Suprapubic skin (tissue), 4 donors: ENCODE measurements at regions not wholly inside any gene's neighbourhood (a gene's known extent, or its start where the extent isn't known, plus 50 kb on each side); places are given as distances from the start of the nearest gene placed in this dataset.

Source experiments
- EP300 ChIP-seq: sonication (generic); formaldehyde crosslinking; IDR thresholded peaks from one replicate; pipeline ENCODE4 v1.6.1; 2017; ENCODE audit warnings: antibody characterized with exemption
- POLR2A ChIP-seq, 2 donors: fragments of 450-650 bp; IDR thresholded peaks; one replicate each; pipeline ENCODE4 v1.6.1; 2017; ENCODE audit warnings: antibody characterized with exemption in 2 of 2, mild to moderate bottlenecking in 2 of 2, moderate library complexity in 2 of 2
- POLR2AphosphoS5 ChIP-seq, 3 donors: sonication (generic); formaldehyde crosslinking; IDR thresholded peaks; one replicate each; pipeline ENCODE4 v1.6.1; 2017; ENCODE audit warnings: antibody characterized with exemption in 3 of 3
- TF ChIP-seq, protein P1 (sequence below), 2 donors: fragments of 200-600 bp in 1 of 2; fragments of 450-650 bp in 1 of 2; sonication (generic) in 1 of 2; IDR thresholded peaks; one replicate each; pipeline ENCODE4 v1.5.1; 2016 to 2019; ENCODE audit warnings: antibody characterized with exemption in 2 of 2, mild to moderate bottlenecking in 1 of 2, moderate library complexity in 1 of 2

DNA sequence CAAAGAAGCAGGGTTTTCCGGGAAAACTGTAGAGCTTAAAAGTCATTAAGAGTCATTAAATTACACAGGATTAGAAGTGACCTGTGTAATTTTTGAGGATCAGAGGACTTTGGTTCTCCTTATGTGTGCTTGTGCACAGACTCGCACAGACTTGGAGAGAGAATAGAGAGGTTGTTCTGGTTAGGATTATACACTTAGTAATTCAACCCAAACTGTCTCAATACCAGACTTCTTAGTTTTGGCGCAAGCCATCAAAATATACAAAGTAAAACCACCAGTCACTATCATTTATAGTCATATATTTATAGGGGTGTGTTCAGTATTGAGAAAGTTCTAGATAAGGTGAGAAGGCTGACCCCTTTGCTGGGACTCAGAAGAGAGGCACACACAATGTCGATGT is 112.3 kb downstream of the HLX start:
- TF ChIP-seq POLR2A (IDR thresholded peaks at IDR 0.05) (no peak), POLR2AphosphoS5 (IDR thresholded peaks at IDR 0.05) (no peak), EP300 (no peak)
- TF ChIP-seq, protein P1, sequence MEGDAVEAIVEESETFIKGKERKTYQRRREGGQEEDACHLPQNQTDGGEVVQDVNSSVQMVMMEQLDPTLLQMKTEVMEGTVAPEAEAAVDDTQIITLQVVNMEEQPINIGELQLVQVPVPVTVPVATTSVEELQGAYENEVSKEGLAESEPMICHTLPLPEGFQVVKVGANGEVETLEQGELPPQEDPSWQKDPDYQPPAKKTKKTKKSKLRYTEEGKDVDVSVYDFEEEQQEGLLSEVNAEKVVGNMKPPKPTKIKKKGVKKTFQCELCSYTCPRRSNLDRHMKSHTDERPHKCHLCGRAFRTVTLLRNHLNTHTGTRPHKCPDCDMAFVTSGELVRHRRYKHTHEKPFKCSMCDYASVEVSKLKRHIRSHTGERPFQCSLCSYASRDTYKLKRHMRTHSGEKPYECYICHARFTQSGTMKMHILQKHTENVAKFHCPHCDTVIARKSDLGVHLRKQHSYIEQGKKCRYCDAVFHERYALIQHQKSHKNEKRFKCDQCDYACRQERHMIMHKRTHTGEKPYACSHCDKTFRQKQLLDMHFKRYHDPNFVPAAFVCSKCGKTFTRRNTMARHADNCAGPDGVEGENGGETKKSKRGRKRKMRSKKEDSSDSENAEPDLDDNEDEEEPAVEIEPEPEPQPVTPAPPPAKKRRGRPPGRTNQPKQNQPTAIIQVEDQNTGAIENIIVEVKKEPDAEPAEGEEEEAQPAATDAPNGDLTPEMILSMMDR (IDR thresholded peaks at IDR 0.05): no peak
